ENCODE measurements at regions not wholly inside any gene's neighbourhood (a gene's known extent, or its start where the extent isn't known, plus 50 kb on each side); places are given as distances from the start of the nearest gene placed in this dataset.
"Not testable (repeated sequence)": the region's sequence is repeated elsewhere in the genome, so short reads cannot be mapped to it uniquely, and the experiment has no call there.

GRCh38 chr10:23630885-23631284 is 192.0 kb downstream of the OTUD1 start:
- Histone ChIP-seq H3K27ac (no peak overlapping the region), H3K4me3 (no peak overlapping the region)
- no peak for DNase-seq (ENCODE audit: low spot score)
- no peak for TF ChIP-seq CTCF (IDR thresholded peaks at IDR 0.05)

DNA sequence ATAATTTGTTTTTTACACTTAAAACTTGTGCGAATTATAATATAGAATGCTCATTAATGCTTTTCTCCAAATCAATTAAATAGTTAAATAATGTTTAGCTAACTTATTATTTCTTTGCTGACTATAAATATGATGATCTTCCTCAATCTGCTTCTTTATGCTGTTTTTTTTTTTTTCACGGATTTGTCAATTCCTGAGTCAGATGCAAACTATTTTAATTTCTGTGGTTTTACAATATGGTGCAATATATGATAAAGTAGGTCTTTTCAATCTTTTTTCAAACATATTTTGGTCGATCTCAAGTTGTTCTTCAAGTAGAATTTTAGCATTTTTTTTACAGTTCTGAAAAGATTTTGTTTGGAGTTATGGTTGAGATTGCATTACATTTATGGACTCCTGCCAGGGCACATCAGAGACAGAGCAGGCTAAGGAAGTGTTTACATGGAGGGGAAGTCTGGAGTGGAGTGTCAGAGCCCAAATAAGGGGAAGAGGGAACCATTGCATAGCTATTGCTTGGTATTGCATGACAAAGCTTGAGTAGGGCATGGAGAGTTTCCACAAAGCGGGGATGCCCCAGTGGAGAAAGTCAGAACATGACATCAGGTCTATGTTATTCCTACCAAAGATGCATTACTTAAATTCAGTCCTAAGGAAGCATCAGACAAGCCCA is 204.4 kb downstream of the OTUD1 start:
- H3K27ac ChIP-seq: no peak overlapping the region
- no peak for DNase-seq (ENCODE audit: low spot score)
- H3K4me3 ChIP-seq: no peak overlapping the region
- no peak for TF ChIP-seq CTCF (IDR thresholded peaks at IDR 0.05)

- no peak overlapping the region for H3K4me3 ChIP-seq
- no peak for DNase-seq (ENCODE audit: low spot score)
- no peak for TF ChIP-seq CTCF (IDR thresholded peaks at IDR 0.05)
- H3K27ac ChIP-seq: no peak overlapping the region
Observed at GRCh38 chr10:23648618-23649017, 209.7 kb downstream of the OTUD1 start.

- TF ChIP-seq CTCF (IDR thresholded peaks at IDR 0.05): no peak
- DNase-seq (ENCODE audit: low spot score): no peak
- Histone ChIP-seq H3K4me3 (no peak overlapping the region), H3K27ac (no peak overlapping the region)
Observed at GRCh38 chr10:23656735-23657134, 217.9 kb downstream of the OTUD1 start.

GRCh38 chr10:23657677-23658076 is 218.8 kb downstream of the OTUD1 start:
- Histone ChIP-seq H3K27ac (no peak overlapping the region), H3K4me3 (no peak overlapping the region)
- no peak for TF ChIP-seq CTCF (IDR thresholded peaks at IDR 0.05)
- DNase-seq (ENCODE audit: low spot score): no peak

DNA sequence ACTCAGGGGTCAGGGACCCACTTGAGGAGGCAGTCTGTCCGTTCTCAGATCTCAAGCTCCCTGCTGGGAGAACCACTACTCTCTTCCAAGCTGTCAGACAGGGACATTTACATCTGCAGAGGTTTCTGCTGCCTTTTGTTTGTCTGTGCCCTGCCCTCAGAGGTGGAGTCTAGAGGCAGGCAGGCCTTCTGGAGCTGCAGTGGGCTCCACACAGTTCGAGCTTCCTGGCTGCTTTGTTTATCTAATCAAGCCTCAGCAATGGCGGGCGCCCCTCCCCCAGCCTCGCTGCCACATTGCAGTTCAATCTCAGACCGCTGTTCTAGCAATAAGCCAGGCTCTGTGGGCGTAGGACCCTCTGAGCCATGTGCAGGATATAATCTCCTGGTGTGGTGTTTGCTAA is 233.0 kb downstream of the OTUD1 start:
- H3K27ac ChIP-seq; DNase-seq (ENCODE audit: low spot score); H3K4me3 ChIP-seq: not testable (repeated sequence)

DNA sequence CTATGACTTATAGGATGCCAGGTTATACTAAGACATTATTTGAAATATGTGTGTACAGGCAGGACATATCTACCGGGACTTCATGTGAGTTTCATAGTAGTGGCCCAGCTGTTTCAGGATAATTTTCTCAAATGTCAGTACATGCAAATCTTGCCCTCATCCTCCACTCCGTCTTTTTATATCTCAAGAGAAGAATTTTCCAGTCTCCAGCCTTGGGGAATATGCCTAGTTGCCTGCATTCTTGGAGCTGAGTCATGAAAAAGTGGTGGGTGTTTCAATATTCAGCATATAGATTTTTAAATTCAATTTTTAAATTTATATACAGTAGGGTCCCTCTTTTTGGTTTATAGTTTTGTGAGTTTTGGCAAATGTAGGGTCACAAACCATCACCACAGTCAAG is 236.7 kb downstream of the OTUD1 start:
- DNase-seq (ENCODE audit: low spot score): no peak
- Histone ChIP-seq H3K4me3 (no peak overlapping the region), H3K27ac (no peak overlapping the region)
- no peak for TF ChIP-seq CTCF (IDR thresholded peaks at IDR 0.05)

All from coronary artery (tissue), 2 donors.